ELR (cell line): ENCODE measurements at regions not wholly inside any gene's neighbourhood (a gene's known extent, or its start where the extent isn't known, plus 50 kb on each side); places are given as distances from the start of the nearest gene placed in this dataset.

Experiments
- DNase-seq: peaks from one replicate; pipeline ENCODE4 v3.0.0-alpha.2; 2015; ENCODE audit warnings: low read depth

DNA sequence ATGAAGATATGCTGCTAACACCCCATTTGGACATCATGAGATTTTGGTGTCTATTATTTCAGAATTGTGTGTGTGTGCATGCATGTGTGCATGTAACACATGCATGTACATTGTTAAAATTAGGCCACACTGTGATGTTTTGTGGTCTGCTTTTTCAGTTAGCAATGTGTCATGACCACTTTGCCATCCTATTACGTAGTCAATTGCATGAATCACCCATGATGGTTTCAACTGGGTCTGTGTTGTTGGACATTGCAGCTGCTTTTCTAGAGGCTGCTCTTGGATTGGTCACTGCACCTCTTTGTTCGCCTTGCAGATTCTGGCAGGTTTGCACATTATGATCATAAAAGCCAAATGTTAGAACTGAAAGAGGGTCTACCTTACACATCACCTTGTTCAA, 101.0 kb upstream of the THBS1 start:
- peak; percentile 62 for DNase-seq

GRCh38 chr15:39482459-39482858, 98.4 kb upstream of the THBS1 start:
- no peak for DNase-seq

DNA sequence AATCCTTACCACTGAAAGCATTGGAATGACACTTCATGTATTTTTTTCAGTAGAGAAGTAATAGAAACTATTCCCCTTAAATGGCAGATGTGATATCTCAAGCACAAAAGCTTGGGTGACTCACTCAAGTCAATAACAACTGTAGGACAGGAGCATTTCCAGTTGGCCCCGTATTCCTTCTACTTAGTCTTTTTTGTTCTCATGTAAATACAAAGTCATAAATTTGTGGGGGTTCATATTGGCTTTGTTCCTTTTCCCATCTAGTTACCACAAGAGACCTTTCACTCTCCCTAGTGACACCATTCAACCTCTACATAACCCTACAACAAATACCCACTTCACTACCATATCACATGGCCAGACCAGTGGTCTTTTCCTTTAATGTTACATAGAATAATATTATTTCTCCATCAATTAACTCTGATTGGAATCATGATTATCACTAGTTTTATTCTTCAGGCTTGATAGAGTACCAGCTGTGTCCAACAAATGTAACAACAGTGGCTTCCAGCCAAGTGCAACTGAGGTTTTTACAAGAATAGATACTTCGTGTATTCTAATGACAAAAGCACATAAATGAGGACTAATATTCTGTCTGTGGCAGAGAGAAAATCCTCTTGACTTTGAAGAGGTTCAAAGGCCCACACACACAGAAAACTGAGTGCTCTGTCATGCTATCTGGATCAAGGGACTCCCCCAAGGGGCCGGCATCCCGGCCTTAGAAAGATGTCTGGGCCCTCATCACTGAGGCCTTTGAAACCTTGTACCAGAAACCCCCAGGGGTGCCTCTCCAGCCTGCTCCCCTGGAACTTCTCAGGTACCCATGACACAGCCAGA, 94.0 kb upstream of the THBS1 start:
- DNase-seq, result no peak

DNA sequence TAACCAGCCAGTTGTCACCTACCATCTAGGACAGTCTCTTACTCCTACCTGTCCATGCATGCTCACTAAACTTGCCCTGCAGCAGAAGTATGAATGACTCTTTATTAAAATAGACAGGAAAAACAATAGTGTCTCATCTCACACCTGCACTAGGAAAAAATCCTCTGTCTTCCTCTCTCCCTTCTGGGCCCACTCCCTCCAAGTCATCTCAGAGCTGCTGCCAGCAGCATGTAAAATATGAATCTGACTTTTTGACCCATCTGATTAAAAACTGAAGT, 93.5 kb upstream of the THBS1 start:
- DNase-seq, result no peak

GRCh38 chr15:39488516-39488915, 92.4 kb upstream of the THBS1 start:
- DNase-seq, result no peak

- DNase-seq, result no peak
Observed at GRCh38 chr15:39488961-39489360, 91.9 kb upstream of the THBS1 start.

DNA sequence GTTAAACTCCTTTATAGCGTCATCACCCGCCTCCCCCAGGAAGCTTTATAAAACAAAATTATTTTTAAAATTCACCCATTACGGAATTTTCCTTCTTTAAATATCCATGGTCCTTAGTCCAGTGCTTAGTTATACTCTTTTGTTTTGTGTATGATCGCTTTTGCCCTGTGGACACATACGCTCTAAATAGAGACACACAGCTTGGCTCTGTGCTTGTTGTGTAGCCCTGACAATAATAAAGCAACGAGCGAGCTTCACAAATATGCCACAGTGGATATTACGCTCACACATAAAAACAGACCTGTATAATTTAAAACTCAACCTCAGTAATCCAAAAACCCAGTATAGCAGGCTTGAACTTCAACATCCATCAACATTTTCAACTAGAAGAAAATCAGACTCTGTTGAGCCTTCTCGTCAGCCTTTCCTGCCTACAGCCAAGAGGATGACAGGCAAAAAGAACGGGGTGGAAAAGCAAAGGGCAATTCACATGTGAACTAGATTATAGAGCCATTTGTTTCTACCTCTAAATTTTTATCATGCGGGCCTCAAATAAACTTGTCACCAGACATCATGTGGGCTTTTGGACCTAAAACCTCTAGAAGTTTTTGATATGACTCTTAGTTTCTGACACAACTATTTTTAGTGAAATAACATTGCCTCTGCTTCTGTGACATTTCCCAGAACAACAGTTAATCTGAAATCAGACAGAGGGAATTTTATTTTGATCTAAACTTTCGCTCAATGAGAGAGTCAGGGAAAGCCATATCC, 89.6 kb upstream of the THBS1 start:
- DNase-seq, result no peak

- no peak for DNase-seq
Observed at GRCh38 chr15:39491886-39492490, 88.9 kb upstream of the THBS1 start.

- DNase-seq, result no peak
Observed at GRCh38 chr15:39493424-39494067, 87.3 kb upstream of the THBS1 start.

GRCh38 chr15:39494462-39494861, 86.4 kb upstream of the THBS1 start:
- no peak for DNase-seq

DNA sequence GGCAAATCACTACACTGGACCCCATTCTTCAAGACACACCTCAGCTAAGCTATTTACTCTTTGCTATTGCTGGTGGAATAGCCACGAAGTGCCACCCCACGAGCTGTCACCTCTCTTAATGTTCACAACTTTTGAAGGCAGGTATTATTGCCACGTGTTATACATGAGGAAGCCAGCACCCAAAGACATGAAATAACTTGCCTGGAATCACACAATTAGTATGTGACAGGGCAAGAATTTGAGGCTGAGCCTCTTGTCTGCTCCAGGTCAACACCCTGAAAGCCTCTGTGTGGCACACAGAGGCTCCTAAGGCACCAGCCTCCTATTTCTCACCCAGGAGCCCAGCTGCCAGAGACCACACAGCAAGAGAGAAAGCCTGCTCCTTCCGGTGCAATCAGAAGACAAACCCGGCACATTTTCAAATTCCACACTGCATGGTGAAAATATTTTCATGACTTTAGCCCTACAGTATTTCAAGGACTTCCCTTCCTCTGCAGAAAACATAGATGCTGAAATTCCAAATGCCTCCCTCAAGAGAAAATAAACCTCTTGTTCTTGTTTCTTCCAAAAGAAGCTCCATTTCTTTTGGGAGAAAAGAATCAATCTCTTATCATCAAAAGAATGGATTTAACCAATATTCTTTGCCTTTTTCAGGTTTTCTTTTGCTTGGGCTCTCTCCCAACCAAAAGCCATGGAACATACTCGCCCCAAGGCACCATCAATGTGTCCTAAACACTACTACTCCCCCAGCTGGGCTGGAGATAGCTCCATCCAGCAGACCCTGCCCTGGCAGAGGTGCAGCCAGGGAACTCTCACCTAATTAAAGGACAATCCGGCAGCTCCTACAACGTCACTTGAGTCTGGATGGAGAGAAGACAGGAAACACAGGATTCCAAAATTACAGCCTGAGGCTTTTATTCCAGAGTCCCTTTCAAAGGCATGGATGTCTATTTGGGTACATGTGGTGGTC, 84.7 kb upstream of the THBS1 start:
- no peak for DNase-seq

DNA sequence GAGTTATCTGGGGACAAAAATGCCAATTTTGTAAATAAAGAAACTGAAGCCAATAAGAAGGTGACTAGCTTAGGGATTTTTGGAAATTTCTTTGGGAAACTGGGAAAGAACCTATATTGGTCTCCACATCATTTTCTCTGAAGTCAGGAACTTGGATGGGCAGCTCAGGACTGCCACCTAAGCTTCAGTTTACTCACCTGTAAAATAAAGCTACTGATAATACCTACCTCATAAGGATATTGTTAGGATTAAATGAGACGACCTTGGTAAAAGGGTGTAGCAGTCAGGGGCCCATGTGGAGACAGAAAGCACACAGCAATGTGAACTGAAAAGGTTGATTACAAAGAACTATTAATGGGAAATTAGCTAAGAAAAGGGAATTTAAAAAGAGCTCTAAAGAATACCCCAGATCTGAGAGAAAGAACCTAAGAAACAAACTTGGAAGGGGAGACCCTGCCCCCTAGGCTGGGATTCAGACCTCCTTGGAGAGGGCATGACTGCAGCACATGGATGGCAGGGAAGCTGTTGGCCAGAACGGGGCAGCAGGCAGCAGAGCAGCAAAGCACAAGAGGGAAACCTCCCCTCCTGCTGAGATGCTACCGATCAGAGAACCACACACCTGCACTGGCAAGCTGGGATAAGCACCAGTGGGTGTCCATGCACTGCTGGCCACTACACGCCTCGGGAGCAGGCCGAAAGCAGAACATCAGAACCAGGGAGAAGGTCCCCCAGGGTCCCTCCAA, 83.7 kb upstream of the THBS1 start:
- no peak for DNase-seq

GRCh38 chr15:39497759-39498565, 82.9 kb upstream of the THBS1 start:
- no peak for DNase-seq

DNA sequence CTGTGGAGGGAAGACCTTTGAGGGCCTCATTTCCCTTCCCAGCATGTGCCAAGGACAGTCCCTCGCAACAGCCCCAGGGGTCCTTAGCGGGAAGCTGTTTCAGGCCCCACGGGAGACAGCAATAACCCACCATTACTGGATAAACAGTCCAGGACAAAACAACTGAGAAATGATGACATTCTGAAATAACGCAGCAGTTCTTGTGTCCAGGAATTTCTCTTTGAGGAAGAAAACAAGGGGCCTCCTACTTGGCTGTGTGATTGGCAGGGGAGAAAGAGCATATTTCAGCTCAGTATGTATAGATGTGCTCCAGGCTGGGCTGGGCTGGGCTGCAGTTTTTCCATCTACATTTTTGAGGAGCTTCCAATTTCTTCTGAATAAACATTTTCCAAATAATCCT, 82.2 kb upstream of the THBS1 start:
- DNase-seq, result no peak

DNA sequence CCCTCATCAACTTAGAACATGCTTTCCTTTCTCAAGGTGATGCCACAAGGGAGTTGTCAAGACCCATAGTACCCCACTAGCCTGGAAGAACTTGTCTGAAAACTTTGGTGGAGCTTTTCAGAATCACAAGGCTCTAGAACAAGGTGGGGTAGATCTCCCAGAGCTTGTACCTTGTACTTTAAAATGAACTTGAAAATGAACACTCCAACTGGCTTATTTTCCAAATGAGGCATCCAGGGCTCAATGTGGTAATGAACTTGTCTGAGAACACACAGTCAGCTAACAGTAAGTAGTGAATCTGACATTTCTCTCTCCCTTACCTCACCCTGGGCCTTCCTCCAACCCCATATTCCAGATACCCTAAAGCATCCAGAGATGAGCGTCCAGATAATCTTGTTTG, 81.8 kb upstream of the THBS1 start:
- no peak for DNase-seq

- no peak for DNase-seq
Observed at GRCh38 chr15:39499681-39500080, 81.2 kb upstream of the THBS1 start.

DNA sequence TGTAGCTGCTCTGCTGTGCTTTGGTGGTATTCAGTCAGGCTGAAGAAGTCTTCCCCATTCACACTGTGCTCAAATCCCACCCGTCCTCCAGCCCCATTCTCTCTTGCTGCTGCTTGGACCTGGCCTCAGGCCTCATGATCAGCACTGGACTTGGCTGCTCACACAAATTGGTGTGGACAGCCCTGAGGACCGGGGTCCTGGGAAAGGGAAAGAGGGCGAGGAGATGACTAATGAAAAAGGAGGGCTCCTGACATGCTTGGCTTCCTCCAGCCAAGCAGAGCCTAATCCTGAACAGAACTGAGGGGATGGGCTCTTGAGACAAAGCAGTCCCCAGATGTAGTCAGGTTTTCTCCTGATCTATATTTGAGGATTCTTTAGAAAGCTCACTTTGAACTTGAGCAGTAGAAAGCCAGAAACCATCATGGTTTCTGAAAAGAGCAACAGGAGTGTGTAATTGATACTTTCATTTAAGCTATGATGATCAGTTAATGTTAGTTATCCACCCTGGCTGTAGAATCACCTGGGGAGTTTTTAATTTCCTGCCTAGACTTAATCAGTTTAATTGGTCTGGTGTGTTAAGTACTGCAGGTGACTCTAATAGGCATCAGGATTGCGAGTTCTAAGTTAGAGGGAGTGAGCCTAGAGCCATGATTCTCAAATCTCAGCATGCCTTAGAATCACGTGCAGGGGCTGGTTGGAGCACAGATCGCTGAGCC, 79.4 kb upstream of the THBS1 start:
- DNase-seq, result peak; percentile 23

DNA sequence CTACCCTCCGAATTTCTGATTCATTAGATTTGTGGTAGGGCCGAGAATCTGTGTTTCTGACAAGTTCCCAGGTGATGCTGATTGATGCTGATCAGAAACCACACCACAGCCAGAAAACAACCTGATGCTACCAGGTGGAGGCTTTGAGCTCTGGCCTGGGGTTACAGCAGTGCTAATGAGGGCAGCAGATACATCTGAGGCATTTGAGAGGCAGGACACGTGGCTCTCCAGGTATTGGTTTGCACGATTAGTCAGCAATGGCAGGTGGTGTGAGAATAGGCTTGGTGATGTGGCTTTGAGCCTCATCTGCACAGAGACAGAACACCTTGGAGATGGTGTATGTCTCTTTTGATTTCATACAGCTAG, 78.8 kb upstream of the THBS1 start:
- no peak for DNase-seq

DNA sequence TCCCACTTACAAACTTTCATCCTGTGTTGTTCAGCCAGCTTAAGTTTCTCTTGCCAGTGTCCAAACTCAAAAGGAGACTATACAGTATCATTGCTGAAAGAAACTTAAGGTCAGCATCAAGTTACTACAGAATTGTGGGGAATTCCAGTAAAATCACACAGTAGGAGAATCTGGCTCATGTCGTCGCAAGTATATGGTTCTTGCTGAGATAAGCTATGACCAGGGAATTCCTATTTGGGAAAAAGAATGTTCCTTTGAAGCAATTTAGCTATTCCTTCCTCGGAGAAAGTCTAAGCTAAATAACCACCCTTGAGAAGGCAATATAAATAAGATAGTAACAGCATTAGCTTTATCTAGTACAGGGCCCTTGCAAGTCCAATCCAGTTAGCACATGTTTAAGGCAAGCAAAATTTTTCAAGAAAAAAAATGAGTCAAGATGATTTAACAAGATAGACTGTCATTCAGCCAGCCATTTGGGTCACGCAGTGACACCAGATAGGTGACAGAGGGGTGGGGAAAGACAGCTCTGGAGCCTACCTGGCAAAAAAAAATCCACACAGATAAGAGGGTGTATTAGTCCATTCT, 78.2 kb upstream of the THBS1 start:
- no peak for DNase-seq
